GM23338 (cell line): ENCODE measurements at regions not wholly inside any gene's neighbourhood (a gene's known extent, or its start where the extent isn't known, plus 50 kb on each side); places are given as distances from the start of the nearest gene placed in this dataset.

Source experiments
- ATAC-seq: fragments of 200-7000 bp; cut with Tn5 transposase; 3 replicates; pipeline ENCODE4 v1.9.1; 2020
- DNase-seq: peaks from one replicate; pipeline ENCODE4 v3.0.0-alpha.2; 2015; ENCODE audit warnings: low spot score
- H2AFZ ChIP-seq: fragments of 200-600 bp; sonication (generic); 2 replicates; pipeline ENCODE4 v1.8.0; 2016; ENCODE audit warnings: antibody characterized with exemption, mild to moderate bottlenecking, moderate library complexity
- H3F3A ChIP-seq: fragments of 200-600 bp; sonication (generic); replicated peaks from 2 replicates; pipeline ENCODE4 v1.8.0; 2017; ENCODE audit warnings: antibody characterized with exemption, mixed run types, low read depth
- H3K27ac ChIP-seq: fragments of 200-600 bp; sonication (generic); 2 replicates; pipeline ENCODE4 v1.6.1; 2016; ENCODE audit warnings: low read depth
- H3K27me3 ChIP-seq: fragments of 200-600 bp; sonication (generic); 2 replicates; pipeline ENCODE4 v1.8.0; 2016; ENCODE audit warnings: mild to moderate bottlenecking, mixed run types, moderate library complexity; ENCODE audit not compliant: insufficient read depth
- H3K36me3 ChIP-seq: fragments of 200-600 bp; sonication (generic); 2 replicates; pipeline ENCODE4 v1.8.0; 2016; ENCODE audit warnings: mild to moderate bottlenecking; ENCODE audit not compliant: insufficient read depth
- H3K4me1 ChIP-seq: fragments of 200-600 bp; sonication (generic); 2 replicates; pipeline ENCODE4 v1.8.0; 2016; ENCODE audit warnings: mild to moderate bottlenecking, moderate library complexity; ENCODE audit not compliant: insufficient read depth
- H3K4me2 ChIP-seq: fragments of 200-600 bp; sonication (generic); 2 replicates; pipeline ENCODE4 v1.7.1; 2017; ENCODE audit warnings: mixed run types
- H3K4me3 ChIP-seq: fragments of 200-600 bp; sonication (generic); 2 replicates; pipeline ENCODE4 v1.6.1; 2016; ENCODE audit warnings: mixed run types
- H3K79me2 ChIP-seq: fragments of 200-600 bp; sonication (generic); replicated peaks from 2 replicates; pipeline ENCODE4 v1.8.0; 2017; ENCODE audit warnings: mild to moderate bottlenecking; ENCODE audit not compliant: insufficient read depth
- H3K9me2 ChIP-seq: fragments of 200-600 bp; sonication (generic); 2 replicates; pipeline ENCODE4 v1.8.0; 2017; ENCODE audit not compliant: insufficient read depth
- H4K20me1 ChIP-seq: fragments of 200-600 bp; sonication (generic); replicated peaks from 2 replicates; pipeline ENCODE4 v1.8.0; 2017; ENCODE audit warnings: mild to moderate bottlenecking; ENCODE audit not compliant: insufficient read depth
- H3K27ac Mint-ChIP-seq: 2 replicates; pipeline ENCODE4 v1.8.0; 2020; ENCODE audit warnings: inconsistent platforms, mild to moderate bottlenecking, moderate library complexity, mixed read lengths
- H3K27me3 Mint-ChIP-seq: 3 replicates; pipeline ENCODE4 v1.8.0; 2022; ENCODE audit warnings: low read depth, mild to moderate bottlenecking, moderate library complexity, mixed read lengths, inconsistent platforms; ENCODE audit not compliant: insufficient read depth, poor library complexity
- H3K36me3 Mint-ChIP-seq: 3 replicates; pipeline ENCODE4 v1.8.0; 2021; ENCODE audit warnings: low read depth, mild to moderate bottlenecking, inconsistent platforms, moderate library complexity, mixed read lengths
- H3K4me1 Mint-ChIP-seq: 3 replicates; pipeline ENCODE4 v1.8.0; 2020; ENCODE audit warnings: mild to moderate bottlenecking, inconsistent platforms, mixed read lengths
- H3K4me3 Mint-ChIP-seq: 3 replicates; pipeline ENCODE4 v1.8.0; 2021; ENCODE audit warnings: moderate library complexity, mild to moderate bottlenecking, inconsistent platforms, mixed read lengths
- H3K9me3 Mint-ChIP-seq: 3 replicates; pipeline ENCODE4 v1.8.0; 2020; ENCODE audit warnings: moderate library complexity, mild to moderate bottlenecking, inconsistent platforms, mixed read lengths
- CREB1 ChIP-seq: fragments of 250-450 bp; sonication (Bioruptor Pico); IDR thresholded peaks from 2 replicates; pipeline ENCODE4 v1.5.0; 2020; ENCODE audit warnings: low read depth, mild to moderate bottlenecking, moderate library complexity
- CTCF ChIP-seq, 2 experiments: fragments of 200-600 bp in 1 of 2; sonication (generic) in 1 of 2; conservative IDR thresholded peaks; 2 replicates each; pipeline versions ENCODE4 v1.5.1 to v1.6.1; 2016 to 2017; ENCODE audit warnings: antibody characterized with exemption in 2 of 2, low read depth in 2 of 2, mild to moderate bottlenecking in 2 of 2, moderate library complexity in 1 of 2
- EZH2 ChIP-seq: fragments of 200-600 bp; sonication (generic); IDR thresholded peaks from one replicate; pipeline ENCODE4 v1.8.0; 2017; ENCODE audit warnings: antibody characterized with exemption, mild to moderate bottlenecking, low read depth; ENCODE audit not compliant: unreplicated experiment
- EZH2phosphoT487 ChIP-seq: fragments of 200-600 bp; sonication (generic); IDR thresholded peaks from one replicate; pipeline ENCODE4 v1.8.1; 2018; ENCODE audit warnings: antibody characterized with exemption; ENCODE audit not compliant: unreplicated experiment
- JUNB ChIP-seq: IDR thresholded peaks from one replicate; pipeline ENCODE4 v1.6.1; 2016; ENCODE audit warnings: antibody characterized with exemption; ENCODE audit not compliant: unreplicated experiment
- NANOG ChIP-seq: IDR thresholded peaks from 2 replicates; pipeline ENCODE4 v1.6.1; 2016; ENCODE audit warnings: antibody characterized with exemption, borderline replicate concordance
- POLR2AphosphoS5 ChIP-seq: IDR thresholded peaks from 2 replicates; pipeline ENCODE4 v1.6.1; 2016; ENCODE audit warnings: antibody characterized with exemption, low read depth
- ZNF114 ChIP-seq: fragments of 250-450 bp; sonication (Bioruptor Pico); IDR thresholded peaks from 2 replicates; pipeline ENCODE4 v1.5.0; 2020; ENCODE audit warnings: mild to moderate bottlenecking, moderate library complexity
- ZNF331 ChIP-seq: fragments of 250-450 bp; sonication (Bioruptor Pico); IDR thresholded peaks from 2 replicates; pipeline ENCODE4 v1.5.0; 2020; ENCODE audit warnings: low read depth, mild to moderate bottlenecking, moderate library complexity
- TF ChIP-seq, protein P1 (sequence below): IDR thresholded peaks from 2 replicates; pipeline ENCODE4 v1.6.1; 2016; ENCODE audit warnings: antibody characterized with exemption

GRCh38 chr4:89610236-89610635 is 226.7 kb downstream of the SNCA start:
- H3K27ac Mint-ChIP-seq: peak overlapping the region; percentile 7; the same call in 1 of the 2 replicates
- Histone ChIP-seq H3K27ac (no peak overlapping the region), H3K79me2 (no peaks in the 10 kb centered on the region), H3K4me3 (no peak overlapping the region), H3K4me2 (no peak overlapping the region), H3K27me3 (no peaks in the 10 kb centered on the region), H4K20me1 (no peaks in the 10 kb centered on the region), H3F3A (no peaks in the 10 kb centered on the region), H2AFZ (no peak overlapping the region; the same call in 1 of the 2 replicates), H3K4me1 (no peaks in the 10 kb centered on the region), H3K9me2 (peaks cover 11% of the 10 kb centered on the region; the same call in 1 of the 2 replicates), H3K36me3 (no peaks in the 10 kb centered on the region)
- TF ChIP-seq, protein P1, sequence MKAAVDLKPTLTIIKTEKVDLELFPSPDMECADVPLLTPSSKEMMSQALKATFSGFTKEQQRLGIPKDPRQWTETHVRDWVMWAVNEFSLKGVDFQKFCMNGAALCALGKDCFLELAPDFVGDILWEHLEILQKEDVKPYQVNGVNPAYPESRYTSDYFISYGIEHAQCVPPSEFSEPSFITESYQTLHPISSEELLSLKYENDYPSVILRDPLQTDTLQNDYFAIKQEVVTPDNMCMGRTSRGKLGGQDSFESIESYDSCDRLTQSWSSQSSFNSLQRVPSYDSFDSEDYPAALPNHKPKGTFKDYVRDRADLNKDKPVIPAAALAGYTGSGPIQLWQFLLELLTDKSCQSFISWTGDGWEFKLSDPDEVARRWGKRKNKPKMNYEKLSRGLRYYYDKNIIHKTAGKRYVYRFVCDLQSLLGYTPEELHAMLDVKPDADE: no peak
- TF ChIP-seq CTCF (conservative IDR thresholded peaks at IDR 0.05; ENCODE audit: low read depth in 2 of 2) (peak; percentile 28 to 33; a peak in 3 of 4 replicates), ZNF114 (no peak), ZNF331 (CRISPR knock-in tag) (no peak), JUNB (no peak), NANOG (no peak), POLR2AphosphoS5 (no peak), EZH2phosphoT487 (no peak)
- no peaks in the 10 kb centered on the region for H3K36me3 Mint-ChIP-seq
- H3K4me1 Mint-ChIP-seq: peaks cover 8% of the 10 kb centered on the region; the same call in 2 of the 3 replicates
- no peak overlapping the region for H3K4me3 Mint-ChIP-seq
- H3K9me3 Mint-ChIP-seq: no peaks in the 10 kb centered on the region; the same call in 2 of the 3 replicates
- H3K27me3 Mint-ChIP-seq: peaks cover 1% of the 10 kb centered on the region
- peak; percentile 6 for DNase-seq
- ATAC-seq: no peak

DNA sequence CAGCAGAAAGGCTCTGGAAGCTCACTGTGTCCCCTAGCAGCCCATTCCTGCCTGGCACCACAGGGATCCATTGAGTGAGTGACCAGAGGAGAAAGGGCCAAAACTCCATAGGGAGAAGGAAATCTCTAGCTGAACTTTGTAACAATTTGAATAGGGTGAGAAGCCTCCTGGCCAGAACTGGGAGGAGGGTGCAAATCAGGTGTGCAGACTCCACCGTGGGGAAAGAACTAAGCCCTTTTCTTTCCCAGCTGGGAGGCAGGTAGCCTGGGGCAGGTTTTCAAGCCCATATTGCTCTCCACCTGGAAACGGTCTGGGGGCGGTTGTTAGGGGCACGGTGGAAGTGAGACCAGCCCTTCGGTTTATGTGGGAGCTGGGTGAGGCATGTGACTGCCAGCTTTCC is 227.2 kb downstream of the SNCA start:
- Histone ChIP-seq H3K4me3 (no peak overlapping the region), H3K27me3 (no peaks in the 10 kb centered on the region), H2AFZ (no peak overlapping the region; the same call in 1 of the 2 replicates), H3K79me2 (no peaks in the 10 kb centered on the region), H3K4me2 (no peak overlapping the region), H3K4me1 (no peaks in the 10 kb centered on the region), H3K36me3 (no peaks in the 10 kb centered on the region), H3F3A (no peaks in the 10 kb centered on the region), H3K9me2 (peaks cover 11% of the 10 kb centered on the region; the same call in 1 of the 2 replicates), H3K27ac (no peak overlapping the region), H4K20me1 (no peaks in the 10 kb centered on the region)
- no peaks in the 10 kb centered on the region for H3K27me3 Mint-ChIP-seq
- no peak overlapping the region for H3K27ac Mint-ChIP-seq
- no peak for TF ChIP-seq EZH2phosphoT487
- DNase-seq: no peak
- peaks cover 8% of the 10 kb centered on the region; the same call in 2 of the 3 replicates for H3K4me1 Mint-ChIP-seq
- ATAC-seq: no peak
- H3K4me3 Mint-ChIP-seq: no peak overlapping the region
- H3K36me3 Mint-ChIP-seq: no peaks in the 10 kb centered on the region
- H3K9me3 Mint-ChIP-seq: no peaks in the 10 kb centered on the region; the same call in 2 of the 3 replicates

GRCh38 chr4:89604951-89605350 is 232.0 kb downstream of the SNCA start:
- no peaks in the 10 kb centered on the region; the same call in 1 of the 3 replicates for H3K9me3 Mint-ChIP-seq
- Histone ChIP-seq H3F3A (no peaks in the 10 kb centered on the region), H2AFZ (no peak overlapping the region), H3K27me3 (no peaks in the 10 kb centered on the region), H3K4me3 (no peak overlapping the region), H3K79me2 (no peaks in the 10 kb centered on the region), H4K20me1 (no peaks in the 10 kb centered on the region), H3K36me3 (no peaks in the 10 kb centered on the region), H3K27ac (no peak overlapping the region), H3K9me2 (peaks cover 11% of the 10 kb centered on the region; the same call in 1 of the 2 replicates), H3K4me1 (no peaks in the 10 kb centered on the region), H3K4me2 (no peak overlapping the region)
- H3K4me3 Mint-ChIP-seq: no peak overlapping the region
- ATAC-seq (no peak), DNase-seq (no peak)
- H3K27ac Mint-ChIP-seq: no peak overlapping the region
- no peaks in the 10 kb centered on the region for H3K36me3 Mint-ChIP-seq
- H3K4me1 Mint-ChIP-seq: peaks cover 3% of the 10 kb centered on the region; the same call in 2 of the 3 replicates
- no peaks in the 10 kb centered on the region for H3K27me3 Mint-ChIP-seq
- TF ChIP-seq ZNF331 (CRISPR knock-in tag): no peak
- TF ChIP-seq EZH2: no peak
- TF ChIP-seq NANOG: no peak
- no peak for TF ChIP-seq CREB1 (CRISPR knock-in tag)
- TF ChIP-seq JUNB: no peak
- no peak for TF ChIP-seq POLR2AphosphoS5
- TF ChIP-seq, protein P1: no peak
